HG03066 (cell line): ENCODE measurements at regions not wholly inside any gene's neighbourhood (a gene's known extent, or its start where the extent isn't known, plus 50 kb on each side); places are given as distances from the start of the nearest gene placed in this dataset.

ENCODE experiments used
- ATAC-seq: cut with Tn5 transposase; IDR thresholded peaks from one replicate; pipeline ENCODE4 v1.9.1; 2021; ENCODE audit warnings: low read depth; ENCODE audit not compliant: unreplicated experiment

DNA sequence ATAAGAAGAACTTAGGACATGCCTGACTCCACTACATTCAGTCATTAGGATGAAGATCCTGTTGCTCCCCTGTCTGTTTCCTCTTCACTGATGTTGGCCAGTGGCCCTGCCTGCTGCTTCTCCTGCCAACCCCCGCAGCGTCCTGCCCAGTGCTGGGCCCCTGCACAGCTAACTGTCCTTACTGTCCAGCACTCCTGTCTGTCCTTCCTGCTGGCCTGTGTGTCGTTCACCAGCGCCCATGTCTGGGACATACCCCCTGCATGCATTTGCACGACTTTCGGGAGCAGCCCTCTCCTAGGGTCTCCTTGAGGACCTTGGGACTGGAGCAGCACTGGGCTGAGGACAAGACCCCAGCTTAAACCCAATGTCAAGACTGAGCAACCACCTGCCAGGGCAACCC lies 547.6 kb downstream of the BNC2 start:
- ATAC-seq = no peak

DNA sequence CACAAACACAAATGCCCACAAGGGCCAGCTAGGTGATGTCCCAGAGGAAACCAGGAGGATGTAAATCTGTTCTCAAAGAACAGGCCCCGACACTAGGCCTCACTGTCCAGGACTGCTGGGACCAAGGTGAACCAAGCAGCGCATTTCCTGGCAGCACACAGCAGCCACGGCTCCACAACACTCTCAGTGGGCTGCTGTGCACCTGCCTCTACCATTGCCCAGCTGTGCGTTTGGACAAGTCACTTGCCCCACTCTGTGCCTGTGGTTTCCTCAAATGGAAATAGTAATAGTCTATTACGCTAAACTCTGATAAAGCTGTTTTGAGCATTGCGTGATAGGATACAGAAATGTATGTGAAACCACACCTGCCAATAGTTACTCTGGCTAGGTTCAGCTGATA lies 544.5 kb downstream of the BNC2 start:
- no peak for ATAC-seq

DNA sequence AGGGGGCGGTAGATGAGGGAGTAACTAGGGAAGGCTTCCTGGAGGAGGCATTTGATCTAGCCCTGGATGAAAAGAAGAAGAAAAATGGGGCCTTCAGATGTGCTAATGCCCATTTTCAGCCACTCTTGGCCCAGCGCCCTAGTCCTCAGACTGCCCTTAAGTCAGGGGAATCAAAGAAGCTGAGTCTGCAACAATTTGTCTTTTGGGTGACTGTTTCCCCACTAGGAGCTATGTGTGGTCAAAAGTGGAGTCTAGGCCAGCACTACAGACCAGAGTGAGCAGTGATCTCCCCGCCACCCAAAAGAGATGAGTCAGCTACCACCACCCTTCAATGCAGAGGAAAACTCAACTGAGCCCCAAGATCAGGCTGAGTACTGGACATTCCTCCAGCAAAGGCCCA lies 542.1 kb downstream of the BNC2 start:
- no peak for ATAC-seq

DNA sequence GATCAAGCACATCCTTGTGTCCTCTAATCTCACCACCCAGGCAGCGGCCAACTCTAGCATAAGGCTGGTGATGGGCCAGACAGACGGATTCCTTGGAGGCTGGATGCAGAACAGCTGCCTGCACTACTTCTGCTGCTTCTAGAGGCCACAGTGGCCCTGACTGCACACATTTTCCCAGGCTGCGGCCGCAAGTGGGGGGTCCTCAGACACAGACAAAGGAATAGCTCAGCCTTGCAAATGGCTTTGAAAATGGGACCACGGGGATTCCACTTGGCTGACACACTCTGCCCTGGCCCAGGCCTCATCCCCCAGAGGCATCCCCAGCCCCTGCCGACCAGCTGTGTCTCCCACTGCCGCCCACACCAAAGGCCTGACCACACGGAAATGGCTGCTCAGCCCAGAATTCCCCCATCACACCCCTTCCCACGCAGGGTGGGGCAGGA lies 540.8 kb downstream of the BNC2 start:
- ATAC-seq = no peak

DNA sequence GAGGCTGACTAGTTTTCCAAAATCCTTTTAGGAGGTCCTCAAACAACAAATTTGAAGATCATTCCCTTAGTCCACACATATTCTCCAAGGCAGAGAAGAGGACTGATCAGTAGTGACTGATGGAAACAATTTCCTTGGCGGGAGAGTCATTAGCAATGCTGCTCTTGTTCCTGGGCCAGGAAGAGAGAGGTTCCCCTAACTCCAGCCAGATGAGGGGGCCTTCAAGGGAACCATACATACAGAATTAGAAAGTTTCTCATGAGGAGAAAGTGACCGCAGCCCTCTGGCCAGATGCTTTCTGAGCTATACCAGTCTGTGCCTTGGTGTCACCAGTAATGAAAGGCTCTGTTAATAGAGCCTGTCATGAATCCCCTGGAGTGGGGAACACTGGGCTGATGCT lies 539.4 kb downstream of the BNC2 start:
- no peak for ATAC-seq

DNA sequence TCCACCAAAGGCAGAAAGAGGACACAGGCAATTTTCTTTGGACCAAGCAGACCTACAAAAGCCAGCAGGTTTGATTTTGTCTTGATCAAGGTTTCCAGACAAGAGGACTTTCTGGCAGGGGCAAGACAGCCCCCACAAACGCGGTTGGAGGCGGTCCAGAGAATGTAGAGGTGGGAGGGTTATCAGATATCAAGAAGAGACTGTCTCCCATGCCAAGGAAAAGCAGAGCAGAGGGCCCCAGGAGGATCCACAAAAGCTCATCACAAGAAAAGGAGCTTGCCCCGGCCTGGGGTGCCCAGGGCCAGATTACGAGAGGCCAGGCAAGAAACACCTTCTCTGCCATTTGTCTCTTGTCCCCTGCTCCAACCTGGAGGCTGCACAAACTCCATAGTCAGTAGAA lies 538.9 kb downstream of the BNC2 start:
- ATAC-seq = no peak

DNA sequence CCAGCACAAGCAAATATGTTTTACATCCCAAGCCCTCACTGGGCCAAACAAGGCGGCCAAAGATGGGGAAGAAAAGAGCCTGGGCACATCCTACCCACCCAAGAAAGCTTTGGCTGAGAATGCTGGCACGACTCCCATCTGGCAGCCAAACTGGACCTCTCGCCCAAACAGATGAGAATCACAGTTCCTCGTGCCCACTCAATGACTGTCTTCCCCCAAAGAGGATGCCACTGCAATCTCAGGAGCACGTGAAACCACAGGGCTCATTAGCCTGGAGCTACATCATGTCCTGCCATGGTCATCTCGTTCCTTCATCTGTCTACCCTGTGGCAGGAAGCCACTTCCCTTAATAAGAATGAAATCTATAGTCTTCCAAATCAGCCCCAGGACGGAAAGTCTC lies 536.8 kb downstream of the BNC2 start:
- ATAC-seq = no peak

DNA sequence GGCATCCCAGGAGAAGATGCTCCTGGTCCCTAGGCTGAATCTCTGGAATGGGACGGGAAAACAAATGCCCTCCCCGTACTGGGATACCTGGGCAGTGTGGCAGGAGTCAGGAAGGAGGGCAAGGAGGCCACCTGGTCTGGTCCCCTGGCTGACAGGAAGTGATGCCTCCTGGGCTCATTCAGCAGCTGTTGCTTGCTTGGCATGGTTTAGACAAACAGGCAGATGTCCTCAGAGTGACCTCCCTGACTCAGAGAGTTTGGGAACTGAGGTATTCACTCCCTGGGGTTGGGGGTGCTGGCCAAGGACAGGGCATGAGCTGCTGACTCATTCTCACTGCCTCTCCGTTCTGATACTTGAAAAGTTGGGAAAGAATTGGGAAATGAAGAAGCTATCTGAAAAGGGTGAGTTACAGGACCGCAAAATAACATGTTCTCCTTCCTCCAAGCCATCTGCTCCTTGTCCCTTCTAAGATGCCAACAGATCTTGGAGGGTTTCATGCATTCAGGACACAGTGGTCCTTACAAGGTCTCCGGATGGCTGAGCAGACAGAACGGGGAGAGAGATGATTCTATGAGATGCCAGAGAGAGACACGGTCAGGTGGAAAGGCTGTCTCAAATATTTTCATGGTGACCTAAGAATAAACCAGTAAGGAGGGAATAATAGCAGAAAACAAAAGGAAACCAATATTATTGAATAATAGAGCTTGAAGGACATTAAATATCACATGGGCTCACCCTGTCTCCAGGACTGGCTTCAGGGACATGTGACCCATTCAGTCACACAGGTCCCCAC lies 534.5 kb downstream of the BNC2 start:
- no peak for ATAC-seq

DNA sequence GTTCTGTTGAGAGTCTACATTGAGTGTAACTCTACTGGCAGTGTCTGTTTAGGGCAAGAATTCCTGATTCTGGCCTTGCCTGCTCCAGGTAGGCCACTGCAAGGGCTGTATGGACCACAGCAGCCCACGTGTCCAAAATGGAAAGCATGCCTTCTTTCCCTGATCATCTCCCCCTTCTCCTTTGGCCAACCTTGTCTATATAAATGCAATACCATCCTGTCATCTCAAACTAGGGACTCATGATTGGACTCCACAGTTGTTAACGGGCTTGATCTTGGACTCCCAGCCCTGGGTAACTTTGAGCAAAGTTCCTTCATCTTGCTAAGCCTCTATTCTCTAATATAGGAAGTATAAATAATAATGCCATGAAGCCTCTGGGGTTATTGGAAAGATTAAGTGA lies 533.6 kb downstream of the BNC2 start:
- no peak for ATAC-seq

DNA sequence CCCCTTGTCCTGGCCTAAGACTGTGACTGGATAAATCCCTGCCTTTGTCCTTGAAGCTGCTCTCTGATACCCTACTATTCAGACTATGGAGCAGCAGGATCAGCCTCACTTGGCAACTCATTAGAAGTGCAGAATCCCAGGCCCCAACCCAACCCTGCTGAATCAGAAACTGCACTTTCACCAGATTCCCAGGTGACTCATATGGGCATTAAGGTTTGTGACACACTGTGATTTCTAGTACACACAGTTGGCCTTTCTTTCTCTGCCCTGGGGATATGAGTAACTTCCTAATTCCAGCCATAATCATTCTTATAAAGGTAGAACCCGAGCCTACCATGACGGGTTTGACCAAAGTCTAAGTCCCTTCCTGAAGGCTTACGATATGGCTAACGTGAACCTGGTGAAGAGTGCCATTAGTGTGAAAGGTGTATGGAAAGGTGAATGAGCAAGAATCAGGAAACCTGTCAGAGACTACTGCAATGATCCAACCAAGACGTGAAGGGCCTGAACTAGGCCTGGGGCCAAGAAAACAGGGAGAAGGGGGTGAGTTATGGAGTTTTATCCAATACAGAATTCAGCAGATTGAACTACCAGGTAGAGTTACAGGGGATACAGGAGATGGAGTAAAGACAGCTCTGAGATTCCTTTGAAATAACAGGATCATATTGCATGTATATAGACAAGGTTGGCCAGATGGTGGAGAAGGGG lies 533.0 kb downstream of the BNC2 start:
- ATAC-seq = no peak

DNA sequence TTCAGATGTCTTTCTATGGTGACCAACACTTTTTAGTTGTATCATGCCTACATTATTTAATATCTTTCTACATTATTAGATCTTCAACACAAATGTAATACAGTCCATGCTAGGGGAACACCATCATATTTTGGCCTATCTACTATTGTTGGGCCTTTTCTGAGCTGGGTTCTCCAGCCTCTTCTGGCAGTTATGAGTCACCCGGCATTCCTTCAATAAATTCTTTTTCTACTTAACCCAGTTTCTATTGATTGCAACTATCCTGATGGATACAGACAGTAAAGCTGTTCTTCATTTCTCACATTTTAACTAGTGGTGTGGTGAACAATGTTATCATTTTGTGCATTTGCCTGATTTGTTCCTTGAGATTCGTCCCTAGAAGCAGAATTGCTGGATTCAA lies 529.3 kb downstream of the BNC2 start:
- no peak for ATAC-seq

DNA sequence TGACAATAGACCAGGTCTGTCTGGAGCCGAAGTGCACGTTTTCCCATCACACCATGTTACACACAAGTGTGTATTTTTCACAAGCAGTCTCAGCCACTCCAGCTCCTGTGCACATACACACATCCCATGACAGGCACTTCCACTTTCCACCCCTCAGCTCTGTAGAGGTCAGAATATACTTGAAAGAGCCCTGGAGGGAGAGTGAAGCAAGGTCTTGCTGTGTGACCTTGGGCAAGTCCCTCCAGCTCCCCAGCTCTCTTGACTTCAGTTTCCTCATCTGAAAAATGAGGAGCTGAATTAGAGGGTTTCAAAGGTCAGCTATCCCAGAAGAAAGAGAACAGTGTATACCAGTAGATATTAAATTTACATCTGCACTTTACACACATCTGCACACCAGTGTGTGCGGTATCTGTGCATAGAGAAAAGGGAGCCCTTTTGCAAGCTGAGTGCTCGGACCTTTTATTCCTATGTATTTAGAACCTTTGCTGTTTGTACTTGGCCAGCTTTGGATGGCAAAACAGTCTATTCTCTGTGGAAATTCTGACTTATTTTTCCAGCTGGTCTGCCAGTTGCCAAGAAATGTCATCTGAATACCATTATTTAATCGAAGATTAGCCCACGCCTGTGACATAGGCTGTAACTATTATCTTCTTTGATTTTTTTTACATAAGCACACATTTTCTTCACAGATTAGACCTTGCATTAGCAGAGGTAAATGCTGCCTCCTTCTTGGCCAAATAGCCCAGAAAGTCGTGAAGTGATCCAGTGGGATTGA lies 528.0 kb downstream of the BNC2 start:
- ATAC-seq = no peak

DNA sequence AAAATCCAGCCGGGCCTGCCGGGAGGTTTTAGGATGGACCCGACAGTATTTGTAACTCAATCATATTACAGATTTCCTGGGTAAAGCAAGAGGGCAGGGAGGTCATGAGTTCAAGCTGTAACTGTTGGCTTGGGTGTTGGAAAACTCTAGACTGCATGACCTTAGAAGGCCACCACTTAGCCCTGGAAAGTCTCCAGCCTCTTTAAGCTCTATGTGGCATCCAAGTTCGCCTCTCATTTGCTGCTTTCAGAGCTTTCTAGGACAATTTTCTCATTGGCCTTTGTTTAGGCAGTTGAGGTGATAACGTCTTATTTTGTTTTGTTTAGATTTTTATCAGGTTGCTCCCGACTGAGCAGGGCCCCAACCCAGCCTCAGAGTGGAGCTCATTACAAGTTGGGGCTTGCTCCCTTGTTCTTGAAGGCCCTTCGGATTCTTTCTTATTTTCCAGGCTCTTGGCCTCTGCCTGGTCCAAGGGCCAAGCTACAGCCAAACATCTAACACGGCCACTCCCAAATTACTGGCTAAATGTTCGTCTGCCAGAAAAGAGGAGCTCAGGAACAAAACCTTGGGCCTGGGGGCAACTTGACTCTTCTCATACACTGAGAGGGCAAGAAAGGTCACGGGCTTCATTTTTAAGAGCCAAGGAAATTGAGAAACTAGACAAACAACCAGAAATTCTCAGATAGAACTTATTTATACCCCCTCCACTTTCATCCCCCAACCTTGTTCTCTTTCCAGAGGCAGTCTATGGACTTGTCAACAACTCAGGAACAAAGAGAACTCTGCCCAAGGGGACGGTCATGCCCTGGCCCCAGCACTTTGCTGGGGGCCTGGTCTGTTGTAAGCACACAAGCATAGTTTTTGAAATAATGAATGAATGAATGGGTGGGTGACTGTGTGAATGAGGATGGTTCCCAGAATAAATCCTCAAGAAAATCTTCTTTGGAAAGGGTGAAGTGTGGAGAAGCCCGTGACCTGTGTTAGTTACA lies 526.9 kb downstream of the BNC2 start:
- no peak for ATAC-seq

DNA sequence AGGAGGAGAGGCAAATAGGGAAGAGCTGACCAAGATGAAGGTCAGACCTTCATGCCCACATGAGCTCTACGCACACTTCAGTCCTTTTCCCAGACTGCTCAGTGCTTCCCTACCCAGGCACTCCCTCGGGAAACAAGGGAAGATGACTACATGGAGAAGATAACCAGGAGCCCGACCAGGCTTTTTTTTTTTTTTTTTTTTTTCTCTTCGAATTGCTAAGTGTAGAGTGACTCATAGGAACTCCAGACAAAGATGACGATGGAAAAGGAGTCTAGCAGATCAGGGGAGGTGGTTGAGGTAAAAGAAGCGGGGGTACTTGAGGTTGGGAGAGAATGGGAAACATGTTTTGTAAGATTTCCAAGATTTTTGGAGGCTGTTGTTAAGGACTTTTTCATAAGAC lies 526.1 kb downstream of the BNC2 start:
- no peak for ATAC-seq

DNA sequence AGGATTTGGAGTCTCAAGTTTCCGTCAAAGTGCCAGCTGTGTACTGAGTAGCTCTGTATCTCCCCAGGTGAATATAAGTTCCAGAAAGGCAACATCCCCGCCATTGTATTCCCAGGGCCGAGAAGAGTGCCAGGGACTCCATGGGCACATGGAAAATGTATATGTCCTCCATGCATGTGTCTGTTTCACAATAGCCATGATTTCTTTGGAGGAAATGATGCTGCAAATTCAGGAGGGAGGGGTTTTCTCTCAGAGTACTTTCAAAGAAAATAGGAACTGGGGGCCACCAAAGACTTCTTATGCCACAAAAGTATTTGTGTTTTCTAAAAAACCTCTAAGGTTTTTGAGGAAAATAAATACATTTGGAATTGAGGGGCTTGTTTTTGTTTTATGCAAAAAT lies 524.6 kb downstream of the BNC2 start:
- no peak for ATAC-seq

DNA sequence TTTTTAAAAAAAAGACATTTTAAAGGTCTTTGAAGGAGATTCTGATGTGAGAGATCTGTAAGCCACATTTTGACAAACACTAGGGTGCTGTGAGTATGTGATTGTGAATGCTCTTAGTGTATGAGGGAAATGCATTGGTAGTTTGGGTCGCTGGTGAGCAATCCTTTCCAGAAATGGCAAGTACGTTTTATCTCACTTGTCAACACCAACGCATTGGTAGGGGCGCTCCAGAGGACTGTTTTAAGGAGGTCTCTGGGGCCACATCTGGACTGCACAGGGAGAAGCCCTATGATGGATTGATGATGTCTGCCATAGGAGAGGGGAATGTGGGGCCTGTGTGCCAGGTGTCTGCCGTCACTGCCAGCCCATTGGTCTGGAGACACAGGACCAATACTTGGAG lies 522.6 kb downstream of the BNC2 start:
- ATAC-seq = no peak

DNA sequence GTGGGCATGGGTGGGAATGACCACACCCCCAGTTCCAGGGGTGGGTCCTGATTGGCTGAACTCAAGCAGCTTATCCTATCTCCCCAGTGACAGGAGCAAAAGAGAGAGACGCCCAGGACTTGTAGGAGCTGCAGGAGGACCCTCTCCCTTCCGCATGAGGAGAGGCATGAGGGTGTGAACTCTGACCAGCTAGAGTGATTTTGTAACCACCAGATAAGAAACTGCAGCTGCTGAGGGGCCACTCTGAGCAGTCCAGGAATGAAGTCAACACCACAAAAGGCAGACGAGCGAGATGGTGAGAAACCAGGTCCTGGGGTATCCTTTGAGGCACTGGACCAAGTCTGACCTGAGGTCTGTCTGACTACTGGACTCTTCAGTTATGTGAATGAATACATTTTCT lies 521.9 kb downstream of the BNC2 start:
- no peak for ATAC-seq

DNA sequence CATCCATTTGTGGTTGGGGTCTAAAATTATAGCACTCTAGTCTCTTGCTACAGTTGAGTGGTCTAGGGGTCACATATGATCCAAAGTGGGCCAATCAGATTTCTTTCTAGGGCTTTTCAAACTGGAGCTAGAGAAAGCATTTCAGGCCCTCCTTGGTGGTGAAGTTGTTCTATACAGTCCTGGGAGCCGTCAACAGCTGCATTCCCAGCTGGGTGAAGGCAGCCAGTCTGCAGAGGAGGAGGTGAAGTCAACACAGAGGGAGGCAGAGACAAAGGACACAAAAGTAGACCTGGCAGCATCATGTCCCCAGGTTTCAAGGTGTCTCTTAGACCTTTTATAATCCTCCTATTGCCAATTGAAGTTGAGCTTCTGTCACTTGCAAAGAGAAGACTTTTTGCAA lies 518.2 kb downstream of the BNC2 start:
- ATAC-seq = no peak

DNA sequence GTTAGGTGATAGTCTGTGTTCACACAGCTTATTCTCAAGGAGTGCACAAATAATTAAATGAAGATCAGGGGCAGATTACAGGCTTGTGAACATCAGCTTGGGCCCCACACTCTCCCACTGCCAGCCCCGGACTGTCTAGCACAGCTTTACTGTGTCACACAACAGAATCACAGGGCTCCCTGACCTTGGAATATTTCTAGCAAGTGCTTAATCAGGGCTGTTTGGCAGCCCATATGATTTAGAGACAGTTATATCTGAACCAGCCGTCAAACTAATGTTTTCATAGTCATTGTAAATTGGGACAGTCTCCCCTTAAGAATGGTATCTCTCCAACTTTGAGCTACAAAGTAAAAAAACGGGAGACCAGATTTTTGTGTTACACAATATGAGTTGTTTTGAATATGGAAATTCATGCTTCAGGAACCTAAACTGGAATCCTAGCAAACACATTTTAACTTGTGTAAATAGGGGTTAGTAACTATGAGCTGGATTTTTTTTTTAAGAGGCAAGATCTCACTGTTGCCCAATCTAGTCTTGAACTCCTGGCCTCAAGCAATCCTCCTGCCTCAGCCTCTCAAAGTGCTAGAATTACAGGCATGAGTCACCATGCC lies 517.6 kb downstream of the BNC2 start:
- ATAC-seq = no peak

DNA sequence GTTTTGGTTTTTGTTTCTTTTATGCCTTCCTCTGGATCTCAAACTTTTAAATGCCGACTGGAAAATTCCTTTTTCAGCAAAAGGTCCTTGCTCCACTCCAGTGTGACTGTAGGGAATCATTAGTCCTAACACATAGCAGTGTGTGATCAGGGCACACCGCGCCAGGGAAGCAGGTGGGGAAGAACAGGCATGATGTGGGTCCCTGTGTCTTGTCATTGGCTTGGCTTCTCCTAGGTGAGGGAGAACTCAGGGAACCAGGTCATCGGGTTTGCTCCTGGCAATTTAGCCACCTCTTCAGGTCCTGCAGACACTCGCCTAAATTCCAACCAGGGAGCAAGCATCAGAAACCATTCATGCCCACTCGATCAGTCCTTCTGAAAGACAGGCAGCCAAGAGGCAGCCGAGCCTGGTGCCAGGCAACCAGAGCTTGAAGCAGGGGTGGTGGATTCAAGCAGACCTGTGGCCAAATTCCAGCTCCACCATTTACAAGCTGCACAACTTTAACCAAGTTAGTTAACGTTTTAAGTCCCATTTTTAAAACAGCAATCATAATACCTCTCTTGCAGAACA lies 514.2 kb downstream of the BNC2 start:
- no peak for ATAC-seq
